HepG2 (cell line): ENCODE measurements at regions not wholly inside any gene's neighbourhood (a gene's known extent, or its start where the extent isn't known, plus 50 kb on each side); places are given as distances from the start of the nearest gene placed in this dataset.

Experiments
- ATAC-seq: fragments of 200-7000 bp; cut with Tn5 transposase; 3 replicates; pipeline ENCODE4 v1.9.1; 2020; ENCODE audit warnings: mild to moderate bottlenecking, moderate library complexity
- BruUV-seq: library from RNA; stranded (reverse); fragments of 400-500 nt; replicated peaks from 2 replicates; lab custom pipeline; 2021; lab: Mats Ljungman, UMichigan
- CTCF ChIA-PET: fragments of 300-600 bp; formaldehyde crosslinking; extraction: SDS; loops from one replicate; lab custom pipeline; 2021; ENCODE audit warnings: low total read pairs, inconsistent platforms, low intra/inter-chr PET ratio; lab: Yijun Ruan, JAX
- POLR2A ChIA-PET: fragments of 350-600 bp; sonication (Branson Sonifier 250); formaldehyde crosslinking; loops from one replicate; lab custom pipeline; 2020; ENCODE audit warnings: antibody characterized with exemption, inconsistent platforms; lab: Yijun Ruan, JAX
- DNase-seq: peaks from one replicate; pipeline ENCODE4 v3.0.0-alpha.2; 2015; ENCODE audit warnings: low spot score
- FAIRE-seq: peaks from 3 replicates; lab custom pipeline; 2011; peaks lifted over from hg19 to GRCh38; lab: Jason Lieb, UNC
- H2AFZ ChIP-seq: one replicate; pipeline ENCODE4 v1.6.1; 2011; ENCODE audit warnings: low read length, inconsistent platforms
- H3K27ac ChIP-seq: fragments of 300-600 bp; 3 replicates; pipeline ENCODE4 v1.8.0; 2011; ENCODE audit warnings: mixed run types, mild to moderate bottlenecking, mixed read lengths, low read length, inconsistent platforms; ENCODE audit not compliant: insufficient read depth; ENCODE audit errors: extremely low read length
- H3K27me3 ChIP-seq, 2 experiments: fragments of 200-600 bp in 1 of 2; 2 replicates in 1 of 2; 3 replicates in 1 of 2; pipeline versions ENCODE4 v1.6.0 to v1.8.0; 2011; ENCODE audit warnings: low read length in 2 of 2, mild to moderate bottlenecking in 2 of 2, moderate library complexity in 2 of 2, inconsistent platforms in 1 of 2; ENCODE audit not compliant: insufficient read depth in 2 of 2, control insufficient read depth in 1 of 2
- H3K36me3 ChIP-seq, 2 experiments: fragments of 200-600 bp in 1 of 2; replicated peaks in 1 of 2; 2 replicates in 1 of 2; 3 replicates in 1 of 2; pipeline versions ENCODE4 v1.5.1 to v1.8.0; 2011; ENCODE audit warnings: low read length in 2 of 2, inconsistent platforms in 1 of 2; ENCODE audit not compliant: insufficient read depth in 2 of 2, control insufficient read depth in 1 of 2
- H3K4me1 ChIP-seq: 2 replicates; pipeline ENCODE4 v1.5.1; 2012; ENCODE audit warnings: low read length, inconsistent platforms; ENCODE audit not compliant: insufficient read depth
- H3K4me2 ChIP-seq: 2 replicates; pipeline ENCODE4 v1.6.0; 2011; ENCODE audit warnings: low read depth, low read length, inconsistent platforms
- H3K4me3 ChIP-seq, 3 experiments: fragments of 200-600 bp in 1 of 3; sonication (generic), shearing (Covaris generic) in 1 of 3; replicated peaks in 1 of 3; 2 replicates each; pipeline ENCODE4 v1.5.1; 2011 to 2016; ENCODE audit warnings: low read length in 3 of 3, inconsistent platforms in 2 of 3, low read depth in 2 of 3, mild to moderate bottlenecking in 2 of 3, control low read depth in 1 of 3, mixed read lengths in 1 of 3; ENCODE audit not compliant: insufficient read depth in 1 of 3
- H3K79me2 ChIP-seq: one replicate; pipeline ENCODE4 v1.6.1; 2011; ENCODE audit warnings: low read length, inconsistent platforms; ENCODE audit not compliant: insufficient read depth
- H3K9ac ChIP-seq: 2 replicates; pipeline ENCODE4 v1.6.0; 2011; ENCODE audit warnings: mild to moderate bottlenecking, low read depth, low read length, inconsistent platforms; ENCODE audit not compliant: insufficient read depth
- H3K9me3 ChIP-seq: 2 replicates; pipeline ENCODE4 v1.5.1; 2012; ENCODE audit warnings: mild to moderate bottlenecking, low read length
- H4K20me1 ChIP-seq: 2 replicates; pipeline ENCODE4 v1.6.0; 2011; ENCODE audit warnings: inconsistent platforms, mild to moderate bottlenecking, low read length, moderate library complexity; ENCODE audit not compliant: insufficient read depth
- AHR ChIP-seq: IDR thresholded peaks from 2 replicates; pipeline ENCODE4 v1.6.1; 2018; ENCODE audit warnings: missing genetic modification reagents, missing compliant biosample characterization
- FLYWCH1 ChIP-seq: sonication (generic); formaldehyde crosslinking; IDR thresholded peaks from 2 replicates; pipeline ENCODE4 v1.8.1; 2023; ENCODE audit warnings: mild to moderate bottlenecking, missing genetic modification reagents
- FOXA1 ChIP-seq, 2 experiments: fragments of 450-650 bp in 1 of 2; sonication (generic) in 1 of 2; formaldehyde crosslinking in 1 of 2; IDR thresholded peaks; 2 replicates each; pipeline versions ENCODE4 v1.4.0 to v1.6.1; 2016 to 2020; ENCODE audit warnings: missing genetic modification reagents in 1 of 2
- KDM6A ChIP-seq: IDR thresholded peaks from 2 replicates; pipeline ENCODE4 v1.6.1; 2016; ENCODE audit warnings: low read depth
- MATR3 ChIP-seq: sonication (generic); formaldehyde crosslinking; IDR thresholded peaks from 2 replicates; pipeline ENCODE4 v1.4.0; 2020; ENCODE audit warnings: missing genetic modification reagents
- MLXIP ChIP-seq: sonication (generic); formaldehyde crosslinking; IDR thresholded peaks from 2 replicates; pipeline ENCODE4 v1.9.0; 2021; ENCODE audit warnings: missing genetic modification reagents, borderline replicate concordance
- ZNF773 ChIP-seq: sonication (generic); formaldehyde crosslinking; IDR thresholded peaks from 2 replicates; pipeline ENCODE4 v1.4.0; 2020; ENCODE audit warnings: missing genetic modification reagents, borderline replicate concordance
- WGBS: methylation state at CpG from one replicate; pipeline ENCODE4 v1.1.6; 2017; ENCODE audit warnings: low lambda C conversion rate; 5-methylcytosine and 5-hydroxymethylcytosine counted together
- in situ Hi-C: cut with HindIII; loops from 2 replicates; pipeline ENCODE4 v1.10.0; 2017; ENCODE audit warnings: low pct_unique_long_range_greater_than_20kb; ENCODE audit not compliant: extremely low pct_ligation_motif_present
- intact Hi-C: fragments of 100-400 bp; cut with micrococcal nuclease; formaldehyde crosslinking; loops from one replicate; pipeline ENCODE4 v1.10.0; 2022; ENCODE audit not compliant: unreplicated experiment
- TF ChIP-seq, protein P1 (sequence below): sonication (generic); formaldehyde crosslinking; IDR thresholded peaks from 2 replicates; pipeline ENCODE4 v1.4.0; 2020; ENCODE audit warnings: missing genetic modification reagents

GRCh38 chr5:62046191-62046590 is 259.8 kb upstream of the KIF2A start (continued):
- TF ChIP-seq, protein P1, sequence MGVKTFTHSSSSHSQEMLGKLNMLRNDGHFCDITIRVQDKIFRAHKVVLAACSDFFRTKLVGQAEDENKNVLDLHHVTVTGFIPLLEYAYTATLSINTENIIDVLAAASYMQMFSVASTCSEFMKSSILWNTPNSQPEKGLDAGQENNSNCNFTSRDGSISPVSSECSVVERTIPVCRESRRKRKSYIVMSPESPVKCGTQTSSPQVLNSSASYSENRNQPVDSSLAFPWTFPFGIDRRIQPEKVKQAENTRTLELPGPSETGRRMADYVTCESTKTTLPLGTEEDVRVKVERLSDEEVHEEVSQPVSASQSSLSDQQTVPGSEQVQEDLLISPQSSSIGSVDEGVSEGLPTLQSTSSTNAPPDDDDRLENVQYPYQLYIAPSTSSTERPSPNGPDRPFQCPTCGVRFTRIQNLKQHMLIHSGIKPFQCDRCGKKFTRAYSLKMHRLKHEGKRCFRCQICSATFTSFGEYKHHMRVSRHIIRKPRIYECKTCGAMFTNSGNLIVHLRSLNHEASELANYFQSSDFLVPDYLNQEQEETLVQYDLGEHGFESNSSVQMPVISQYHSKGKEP (CRISPR knock-in tag), result no peak
- TF ChIP-seq ZNF773, result no peak
- no peak for TF ChIP-seq KDM6A (CRISPR knock-in tag)
- TF ChIP-seq MATR3 (CRISPR knock-in tag), result no peak
- TF ChIP-seq AHR, result no peak

DNA sequence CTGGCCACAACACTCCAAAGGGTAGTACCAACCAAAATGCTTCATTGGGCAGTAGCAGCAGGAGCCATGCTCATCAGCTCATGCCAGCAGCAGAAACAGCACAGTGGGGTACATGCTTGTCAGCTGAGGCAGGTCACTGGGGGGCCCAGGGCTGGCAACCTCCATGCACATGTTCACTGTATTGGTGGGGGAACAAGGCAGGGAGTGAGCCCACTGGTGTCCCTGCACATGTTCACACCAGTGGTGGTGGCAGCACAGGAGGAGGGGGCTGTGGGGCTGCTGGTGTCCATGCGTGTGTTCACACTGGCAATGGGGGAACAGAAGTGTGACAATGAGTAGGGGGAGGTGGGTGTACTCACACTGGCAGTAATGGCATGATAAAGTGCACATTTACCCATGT is 254.3 kb upstream of the KIF2A start:
- FAIRE-seq, result no peak
- Histone ChIP-seq H3K4me3 (no peak overlapping the region), H3K9ac (no peak overlapping the region)
- no peak for TF ChIP-seq FLYWCH1 (CRISPR knock-in tag)
- TF ChIP-seq, all 625 proteins: peak for 0
- WGBS, result 0% methylated on average over 1 of the region's 1 CpG
- Histone ChIP-seq H3K36me3 (no peaks in the 10 kb centered on the region), H3K4me2 (no peak overlapping the region), H3K9me3 (no peaks in the 10 kb centered on the region), H3K4me1 (no peaks in the 10 kb centered on the region), H2AFZ (no peak overlapping the region), H4K20me1 (no peaks in the 10 kb centered on the region), H3K79me2 (no peaks in the 10 kb centered on the region), H3K27me3 (no peaks in the 10 kb centered on the region), H3K27ac (no peak overlapping the region)
- no TSS peak for BruUV-seq
- intact Hi-C loops (no loop called here), in situ Hi-C loops (no loop called here)
- no peak for ATAC-seq
- ChIA-PET POLR2A (no interaction called here), CTCF (no interaction called here)
- DNase-seq, result no peak

- no peak overlapping the region for H2AFZ ChIP-seq
- CTCF ChIA-PET, result no interaction called here
- H3K27ac ChIP-seq, result no peak overlapping the region
- H3K4me1 ChIP-seq, result no peaks in the 10 kb centered on the region
- WGBS, result 1% methylated on average over 2 of the region's 2 CpGs
- POLR2A ChIA-PET, result no interaction called here
- H4K20me1 ChIP-seq, result no peaks in the 10 kb centered on the region
- ATAC-seq, result no peak
- H3K4me2 ChIP-seq, result no peak overlapping the region
- intact Hi-C loops (no loop called here), in situ Hi-C loops (no loop called here)
- no peak for FAIRE-seq
- no peaks in the 10 kb centered on the region for H3K27me3 ChIP-seq
- H3K9me3 ChIP-seq, result no peaks in the 10 kb centered on the region
- no TSS peak for BruUV-seq
- H3K4me3 ChIP-seq, result no peak overlapping the region
- DNase-seq, result no peak
- H3K9ac ChIP-seq, result no peak overlapping the region
- H3K36me3 ChIP-seq, result no peaks in the 10 kb centered on the region
- no peaks in the 10 kb centered on the region for H3K79me2 ChIP-seq
- TF ChIP-seq FOXA1 (IDR thresholded peaks at IDR 0.05) (no peak), FOXA1 (CRISPR knock-in tag; IDR thresholded peaks at IDR 0.05) (no peak), MLXIP (CRISPR knock-in tag) (no peak)
- TF ChIP-seq, all 625 proteins: peak for 0
Observed at GRCh38 chr5:62059960-62060359, 246.0 kb upstream of the KIF2A start.
